ENCODE measurements at regions not wholly inside any gene's neighbourhood (a gene's known extent, or its start where the extent isn't known, plus 50 kb on each side); places are given as distances from the start of the nearest gene placed in this dataset.
"Not testable (repeated sequence)": the region's sequence is repeated elsewhere in the genome, so short reads cannot be mapped to it uniquely, and the experiment has no call there.

- Histone ChIP-seq H3K79me2 (ENCODE audit: control insufficient read depth, low read length) (no peaks in the 10 kb centered on the region), H3K9me2 (replicated peaks; ENCODE audit: control insufficient read depth, low read length) (no peaks in the 10 kb centered on the region), H3K4me2 (ENCODE audit: low read length) (no peak overlapping the region), H3K27ac (ENCODE audit: low read depth, low read length) (no peak overlapping the region), H3K27me3 (ENCODE audit: control insufficient read depth, low read length) (no peaks in the 10 kb centered on the region), H3K36me3 (ENCODE audit: control insufficient read depth, low read length) (no peaks in the 10 kb centered on the region), H3K9me3 (ENCODE audit: control insufficient read depth, insufficient read depth, low read length) (no peaks in the 10 kb centered on the region), H4K20me1 (ENCODE audit: control insufficient read depth, insufficient read depth, low read depth, low read length) (no peaks in the 10 kb centered on the region), H3K4me3 (ENCODE audit: low read length) (no peak overlapping the region), H3K4me1 (ENCODE audit: control insufficient read depth, low read length) (no peaks in the 10 kb centered on the region), H3F3A (ENCODE audit: control insufficient read depth, insufficient read depth) (no peaks in the 10 kb centered on the region)
- no peak for TF ChIP-seq CTCF (IDR thresholded peaks at IDR 0.05; ENCODE audit: low read depth, low read length, poor library complexity, severe bottlenecking)
- TF ChIP-seq EZH2phosphoT487 (IDR thresholded peaks at IDR 0.05; ENCODE audit: borderline replicate concordance, low read length): no peak
Measured at GRCh38 chr17:52606098-52606497, 447.6 kb upstream of the CA10 start.

- Histone ChIP-seq H3K4me2 (ENCODE audit: low read length) (no peak overlapping the region), H3K9me2 (replicated peaks; ENCODE audit: control insufficient read depth, low read length) (no peaks in the 10 kb centered on the region), H3K27me3 (ENCODE audit: control insufficient read depth, low read length) (no peaks in the 10 kb centered on the region), H3K36me3 (ENCODE audit: control insufficient read depth, low read length) (no peaks in the 10 kb centered on the region), H3K27ac (ENCODE audit: low read depth, low read length) (no peak overlapping the region), H3K4me3 (ENCODE audit: low read length) (no peak overlapping the region), H3K79me2 (ENCODE audit: control insufficient read depth, low read length) (no peaks in the 10 kb centered on the region), H3F3A (ENCODE audit: control insufficient read depth, insufficient read depth) (no peaks in the 10 kb centered on the region), H4K20me1 (ENCODE audit: control insufficient read depth, insufficient read depth, low read depth, low read length) (no peaks in the 10 kb centered on the region), H3K4me1 (ENCODE audit: control insufficient read depth, low read length) (no peaks in the 10 kb centered on the region), H3K9me3 (ENCODE audit: control insufficient read depth, insufficient read depth, low read length) (no peaks in the 10 kb centered on the region)
- no peak for TF ChIP-seq EZH2phosphoT487 (IDR thresholded peaks at IDR 0.05; ENCODE audit: borderline replicate concordance, low read length)
Measured at GRCh38 chr17:52604105-52604504, 445.6 kb upstream of the CA10 start.

GRCh38 chr17:52597452-52598215 is 439.1 kb upstream of the CA10 start:
- H3K4me1 ChIP-seq (ENCODE audit: control insufficient read depth, low read length); H3K9me2 ChIP-seq (replicated peaks; ENCODE audit: control insufficient read depth, low read length); H3K9me3 ChIP-seq (ENCODE audit: control insufficient read depth, insufficient read depth, low read length); H3K4me2 ChIP-seq (ENCODE audit: low read length); H4K20me1 ChIP-seq (ENCODE audit: control insufficient read depth, insufficient read depth, low read depth, low read length); H3K79me2 ChIP-seq (ENCODE audit: control insufficient read depth, low read length); H3K4me3 ChIP-seq (ENCODE audit: low read length); H3F3A ChIP-seq (ENCODE audit: control insufficient read depth, insufficient read depth); H3K27me3 ChIP-seq (ENCODE audit: control insufficient read depth, low read length); H3K36me3 ChIP-seq (ENCODE audit: control insufficient read depth, low read length); H3K27ac ChIP-seq (ENCODE audit: low read depth, low read length): not testable (repeated sequence)

- Histone ChIP-seq H3F3A (ENCODE audit: control insufficient read depth, insufficient read depth) (no peaks in the 10 kb centered on the region), H3K36me3 (ENCODE audit: control insufficient read depth, low read length) (no peaks in the 10 kb centered on the region), H4K20me1 (ENCODE audit: control insufficient read depth, insufficient read depth, low read depth, low read length) (no peaks in the 10 kb centered on the region), H3K27me3 (ENCODE audit: control insufficient read depth, low read length) (no peaks in the 10 kb centered on the region), H3K9me2 (replicated peaks; ENCODE audit: control insufficient read depth, low read length) (no peaks in the 10 kb centered on the region), H3K4me1 (ENCODE audit: control insufficient read depth, low read length) (no peaks in the 10 kb centered on the region), H3K9me3 (ENCODE audit: control insufficient read depth, insufficient read depth, low read length) (no peaks in the 10 kb centered on the region), H3K4me2 (ENCODE audit: low read length) (no peak overlapping the region), H3K79me2 (ENCODE audit: control insufficient read depth, low read length) (no peaks in the 10 kb centered on the region), H3K27ac (ENCODE audit: low read depth, low read length) (no peak overlapping the region), H3K4me3 (ENCODE audit: low read length) (no peak overlapping the region)
- TF ChIP-seq CTCF (IDR thresholded peaks at IDR 0.05; ENCODE audit: low read depth, low read length, poor library complexity, severe bottlenecking): no peak
- TF ChIP-seq EZH2phosphoT487 (IDR thresholded peaks at IDR 0.05; ENCODE audit: borderline replicate concordance, low read length): no peak
Measured at GRCh38 chr17:52594516-52594915, 436.0 kb upstream of the CA10 start.
